ENCODE measurements at regions not wholly inside any gene's neighbourhood (a gene's known extent, or its start where the extent isn't known, plus 50 kb on each side); places are given as distances from the start of the nearest gene placed in this dataset.

GRCh38 chr2:45123521-45124191, 114.4 kb upstream of the SIX2 start:
- TF ChIP-seq CTCF (IDR thresholded peaks at IDR 0.05; ENCODE audit: low read length) (no peak), EZH2 (optimal IDR thresholded peaks at IDR 0.05; ENCODE audit: low read depth, low read length) (no peak)
